WTC11 (cell line): ENCODE measurements at regions not wholly inside any gene's neighbourhood (a gene's known extent, or its start where the extent isn't known, plus 50 kb on each side); places are given as distances from the start of the nearest gene placed in this dataset.

Experiments
- CBFB ChIP-seq: sonication (generic); formaldehyde crosslinking; IDR thresholded peaks from 2 replicates; pipeline ENCODE4 v1.8.1; 2022; ENCODE audit warnings: mild to moderate bottlenecking, low read depth, missing genetic modification reagents
- CTCF ChIP-seq: fragments of 200-600 bp; IDR thresholded peaks from 2 replicates; pipeline ENCODE4 v1.8.0; 2022; ENCODE audit warnings: antibody characterized with exemption
- NFYB ChIP-seq: sonication (generic); formaldehyde crosslinking; conservative IDR thresholded peaks from 2 replicates; pipeline ENCODE4 v1.8.0; 2022; ENCODE audit warnings: low read depth, missing genetic modification reagents

GRCh38 chr17:65290056-65290455 is 152.9 kb downstream of the RGS9 start:
- no peak for TF ChIP-seq CTCF
- no peak for TF ChIP-seq NFYB (CRISPR knock-in tag)
- no peak for TF ChIP-seq CBFB (CRISPR knock-in tag)
